DOHH2 (cell line): ENCODE measurements at regions not wholly inside any gene's neighbourhood (a gene's known extent, or its start where the extent isn't known, plus 50 kb on each side); places are given as distances from the start of the nearest gene placed in this dataset.

Experiments
- H3F3A ChIP-seq: fragments of 200-600 bp; sonication (generic), shearing (Covaris generic); 2 replicates; pipeline ENCODE4 v1.6.0; 2016; ENCODE audit warnings: antibody characterized with exemption, mild to moderate bottlenecking; ENCODE audit not compliant: control insufficient read depth, insufficient read depth
- H3K27ac ChIP-seq: fragments of 200-600 bp; sonication (generic); 2 replicates; pipeline ENCODE4 v1.5.1; 2014; ENCODE audit warnings: low read depth, mild to moderate bottlenecking, low read length, moderate library complexity
- H3K27me3 ChIP-seq: fragments of 200-600 bp; sonication (generic); 2 replicates; pipeline ENCODE4 v1.6.1; 2014; ENCODE audit warnings: mild to moderate bottlenecking, low read length, mixed read lengths; ENCODE audit not compliant: control insufficient read depth
- H3K36me3 ChIP-seq: fragments of 200-600 bp; sonication (generic); 2 replicates; pipeline ENCODE4 v1.6.1; 2014; ENCODE audit warnings: mild to moderate bottlenecking, low read length, moderate library complexity, mixed read lengths; ENCODE audit not compliant: control insufficient read depth
- H3K4me1 ChIP-seq: fragments of 200-600 bp; sonication (generic); 2 replicates; pipeline ENCODE4 v1.6.1; 2014; ENCODE audit warnings: mild to moderate bottlenecking, low read length, mixed read lengths; ENCODE audit not compliant: control insufficient read depth
- H3K4me2 ChIP-seq: fragments of 200-600 bp; sonication (generic); 2 replicates; pipeline ENCODE4 v1.6.0; 2014; ENCODE audit warnings: mild to moderate bottlenecking, low read length, moderate library complexity
- H3K4me3 ChIP-seq: fragments of 200-600 bp; sonication (generic); 2 replicates; pipeline ENCODE4 v1.5.1; 2014; ENCODE audit warnings: mild to moderate bottlenecking, low read length, mixed read lengths
- H3K79me2 ChIP-seq: fragments of 200-600 bp; sonication (generic); 2 replicates; pipeline ENCODE4 v1.6.1; 2014; ENCODE audit warnings: mild to moderate bottlenecking, low read length, mixed read lengths; ENCODE audit not compliant: control insufficient read depth
- H3K9me2 ChIP-seq: fragments of 200-600 bp; sonication (generic); replicated peaks from 2 replicates; pipeline ENCODE4 v1.6.1; 2014; ENCODE audit warnings: mild to moderate bottlenecking, low read length, mixed read lengths; ENCODE audit not compliant: control insufficient read depth
- H3K9me3 ChIP-seq: fragments of 200-600 bp; sonication (generic); 2 replicates; pipeline ENCODE4 v1.6.1; 2014; ENCODE audit warnings: antibody characterized with exemption, low read length, mixed read lengths; ENCODE audit not compliant: control insufficient read depth, insufficient read depth
- H4K20me1 ChIP-seq: fragments of 200-600 bp; sonication (generic); 2 replicates; pipeline ENCODE4 v1.6.0; 2014; ENCODE audit warnings: low read depth, mild to moderate bottlenecking, antibody characterized with exemption, low read length, moderate library complexity; ENCODE audit not compliant: control insufficient read depth, insufficient read depth
- EZH2phosphoT487 ChIP-seq: fragments of 200-600 bp; sonication (generic); IDR thresholded peaks from 2 replicates; pipeline ENCODE4 v1.6.1; 2017; ENCODE audit warnings: borderline replicate concordance, mild to moderate bottlenecking, antibody characterized with exemption, low read length, moderate library complexity, mixed read lengths
- TF ChIP-seq, protein P1 (sequence below): fragments of 200-600 bp; sonication (generic); IDR thresholded peaks from one replicate; pipeline ENCODE4 v1.5.1; 2014; ENCODE audit warnings: antibody characterized with exemption, mild to moderate bottlenecking, low read depth, low read length; ENCODE audit not compliant: poor library complexity, severe bottlenecking

DNA sequence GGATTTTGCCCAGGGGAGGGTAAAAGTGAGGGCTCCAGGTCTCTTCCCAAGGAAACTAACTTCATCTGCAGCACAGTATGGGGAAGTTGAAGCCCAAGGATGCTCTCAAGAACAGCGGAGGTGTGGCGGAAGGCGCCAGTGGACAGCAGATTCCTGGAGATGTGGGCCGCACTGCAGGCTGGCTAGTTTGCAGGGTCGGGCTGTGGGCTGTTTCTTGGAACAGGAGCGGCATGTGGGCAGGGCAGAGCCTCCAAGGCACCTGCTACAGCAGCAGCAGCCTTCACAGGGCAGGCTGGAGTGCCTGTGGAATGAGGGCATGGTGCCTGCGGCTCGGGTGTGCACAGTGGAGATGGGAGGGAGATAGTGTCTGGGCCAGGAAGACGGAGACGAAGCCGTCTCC lies 100.0 kb upstream of the SFSWAP start:
- Histone ChIP-seq H4K20me1 (no peaks in the 10 kb centered on the region), H3K4me3 (no peak overlapping the region), H3K4me2 (no peak overlapping the region), H3K27ac (no peak overlapping the region), H3K9me2 (no peaks in the 10 kb centered on the region), H3F3A (no peaks in the 10 kb centered on the region), H3K27me3 (peaks cover 34% of the 10 kb centered on the region), H3K36me3 (no peaks in the 10 kb centered on the region), H3K4me1 (peaks cover 12% of the 10 kb centered on the region), H3K9me3 (no peaks in the 10 kb centered on the region), H3K79me2 (no peaks in the 10 kb centered on the region)
- TF ChIP-seq EZH2phosphoT487, result no peak
- TF ChIP-seq, protein P1, sequence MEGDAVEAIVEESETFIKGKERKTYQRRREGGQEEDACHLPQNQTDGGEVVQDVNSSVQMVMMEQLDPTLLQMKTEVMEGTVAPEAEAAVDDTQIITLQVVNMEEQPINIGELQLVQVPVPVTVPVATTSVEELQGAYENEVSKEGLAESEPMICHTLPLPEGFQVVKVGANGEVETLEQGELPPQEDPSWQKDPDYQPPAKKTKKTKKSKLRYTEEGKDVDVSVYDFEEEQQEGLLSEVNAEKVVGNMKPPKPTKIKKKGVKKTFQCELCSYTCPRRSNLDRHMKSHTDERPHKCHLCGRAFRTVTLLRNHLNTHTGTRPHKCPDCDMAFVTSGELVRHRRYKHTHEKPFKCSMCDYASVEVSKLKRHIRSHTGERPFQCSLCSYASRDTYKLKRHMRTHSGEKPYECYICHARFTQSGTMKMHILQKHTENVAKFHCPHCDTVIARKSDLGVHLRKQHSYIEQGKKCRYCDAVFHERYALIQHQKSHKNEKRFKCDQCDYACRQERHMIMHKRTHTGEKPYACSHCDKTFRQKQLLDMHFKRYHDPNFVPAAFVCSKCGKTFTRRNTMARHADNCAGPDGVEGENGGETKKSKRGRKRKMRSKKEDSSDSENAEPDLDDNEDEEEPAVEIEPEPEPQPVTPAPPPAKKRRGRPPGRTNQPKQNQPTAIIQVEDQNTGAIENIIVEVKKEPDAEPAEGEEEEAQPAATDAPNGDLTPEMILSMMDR, result no peak

DNA sequence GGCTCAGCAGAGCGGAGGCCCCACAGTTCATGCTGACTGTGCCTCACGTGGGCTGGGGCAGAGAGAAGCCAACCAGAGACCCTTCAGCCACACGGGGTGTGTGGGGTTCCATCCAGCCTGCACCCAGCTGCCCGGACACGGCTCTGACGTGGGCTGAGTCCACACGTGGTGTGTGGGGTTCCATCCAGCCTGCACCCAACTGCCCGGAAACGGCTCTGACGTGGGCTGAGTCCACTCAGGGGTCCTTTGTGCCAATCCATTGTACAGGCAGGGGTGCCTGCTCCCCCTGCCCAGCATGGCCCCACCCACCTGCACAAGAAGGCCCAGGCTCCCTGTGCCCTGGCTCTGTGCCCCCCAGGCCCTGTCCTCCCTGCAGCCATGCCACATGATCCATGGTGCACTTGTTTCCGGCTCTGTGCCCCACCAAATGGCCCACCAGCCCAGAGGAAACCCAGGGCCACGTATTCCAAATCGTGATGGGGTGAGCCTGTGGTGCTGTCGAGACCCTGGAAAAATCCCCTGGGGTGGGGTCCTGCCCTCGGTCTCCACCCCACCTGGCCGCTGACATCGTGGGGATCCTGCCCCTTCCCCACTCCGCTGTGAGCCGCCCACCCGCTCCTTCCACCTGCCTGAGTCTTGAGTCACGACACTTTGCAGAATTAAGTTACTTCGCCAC lies 99.3 kb upstream of the SFSWAP start:
- H3K27me3 ChIP-seq, result peaks cover 27% of the 10 kb centered on the region
- TF ChIP-seq EZH2phosphoT487, result no peak
- TF ChIP-seq, protein P1, result no peak
- H3K9me3 ChIP-seq, result no peaks in the 10 kb centered on the region
- H4K20me1 ChIP-seq, result no peaks in the 10 kb centered on the region
- H3F3A ChIP-seq, result no peaks in the 10 kb centered on the region
- H3K27ac ChIP-seq, result no peak overlapping the region
- no peak overlapping the region for H3K4me2 ChIP-seq
- H3K4me1 ChIP-seq, result peaks cover 12% of the 10 kb centered on the region
- no peaks in the 10 kb centered on the region for H3K9me2 ChIP-seq
- no peak overlapping the region for H3K4me3 ChIP-seq
- H3K36me3 ChIP-seq, result no peaks in the 10 kb centered on the region
- H3K79me2 ChIP-seq, result no peaks in the 10 kb centered on the region

DNA sequence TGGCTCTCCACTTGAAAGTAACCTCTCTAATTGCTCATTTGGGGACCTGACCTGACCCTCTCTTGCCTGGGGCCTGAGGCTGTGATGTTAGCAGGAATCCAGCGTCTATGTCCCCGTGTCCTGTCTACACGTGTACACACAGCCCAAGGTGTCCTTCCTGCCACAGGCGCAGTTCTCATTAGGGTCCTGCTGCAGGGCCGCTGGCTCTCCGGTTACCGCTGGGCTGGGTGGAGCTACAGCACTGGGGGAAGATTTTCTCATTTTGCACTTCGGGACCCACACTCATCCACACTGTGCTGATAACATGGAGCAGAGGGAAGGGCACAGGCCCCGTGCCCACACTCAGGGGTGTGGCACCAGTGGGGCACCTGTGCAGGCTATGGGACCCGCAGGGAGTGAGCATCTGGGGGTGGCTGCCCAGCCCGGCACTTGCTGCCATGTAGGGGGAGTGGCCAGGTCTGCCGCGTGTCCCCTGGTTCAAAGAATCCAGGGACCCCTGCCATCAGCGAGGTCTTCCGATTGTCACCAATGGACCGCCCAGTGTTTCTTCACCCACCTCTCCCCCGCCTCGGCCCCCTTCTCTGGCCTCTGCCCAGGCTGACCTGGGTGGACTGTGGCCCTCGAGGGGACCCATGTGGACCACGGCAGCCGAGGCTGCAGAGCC lies 98.7 kb upstream of the SFSWAP start:
- H3K36me3 ChIP-seq, result no peaks in the 10 kb centered on the region
- H3K79me2 ChIP-seq, result no peaks in the 10 kb centered on the region
- no peak overlapping the region for H3K27ac ChIP-seq
- H3K4me2 ChIP-seq, result no peak overlapping the region
- TF ChIP-seq EZH2phosphoT487, result no peak
- TF ChIP-seq, protein P1, result no peak
- H4K20me1 ChIP-seq, result no peaks in the 10 kb centered on the region
- no peak overlapping the region for H3K4me3 ChIP-seq
- no peaks in the 10 kb centered on the region for H3F3A ChIP-seq
- H3K9me3 ChIP-seq, result no peaks in the 10 kb centered on the region
- peaks cover 12% of the 10 kb centered on the region for H3K4me1 ChIP-seq
- H3K27me3 ChIP-seq, result peaks cover 26% of the 10 kb centered on the region
- no peaks in the 10 kb centered on the region for H3K9me2 ChIP-seq
